ENCODE measurements at regions not wholly inside any gene's neighbourhood (a gene's known extent, or its start where the extent isn't known, plus 50 kb on each side); places are given as distances from the start of the nearest gene placed in this dataset.

DNA sequence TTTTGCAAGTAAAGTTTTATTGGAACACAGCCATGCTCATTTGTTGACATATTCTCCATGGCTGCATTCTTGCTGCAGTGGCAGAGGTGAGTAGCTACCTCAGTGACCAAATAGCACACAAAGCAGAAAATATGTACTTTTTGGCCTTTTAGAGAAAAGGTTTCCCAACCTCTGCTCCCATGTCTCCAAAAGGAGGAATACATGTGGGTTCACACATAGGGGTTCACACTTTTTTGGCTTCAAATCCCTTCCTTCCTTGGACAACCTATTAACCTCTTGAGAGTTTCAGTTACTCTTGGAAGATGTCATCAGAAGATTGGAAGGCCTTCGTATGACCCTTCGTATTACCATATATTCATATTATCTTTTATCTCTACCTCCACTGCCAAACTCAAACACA is 285.1 kb upstream of the TUT7 start:
- BruUV-seq (replicated peaks), result no TSS peak
- WGBS (ENCODE audit: insufficient coverage, low coverage, missing lambda C conversion rate), result 29% methylated on average over 2 of the region's 2 CpGs
- peaks cover 0 to 10% of the 10 kb centered on the region in 2 experiments; a peak in 3 of 5 replicates for H3K4me1 ChIP-seq (replicated peaks in 1 of 2; ENCODE audit: control insufficient read depth in 2 of 2, insufficient read depth in 2 of 2, low read length in 2 of 2)
- H4K20me1 ChIP-seq (replicated peaks; ENCODE audit: control insufficient read depth, insufficient read depth, low read length), result no peaks in the 10 kb centered on the region
- intact Hi-C loops (cut with micrococcal nuclease) (loop anchor here (5.0 kb wide), 1 partner anchor 683 kb away; no protein-coding TSS in a partner anchor), in situ Hi-C loops (cut with MboI) (no loop called here)
- H3K27me3 ChIP-seq (ENCODE audit: control insufficient read depth in 2 of 2, insufficient read depth in 2 of 2, low read length in 2 of 2), result no peaks in the 10 kb centered on the region; a peak in 1 of 5 replicates
- ATAC-seq, result no peak
- DNase-seq (ENCODE audit: extremely low read depth in 1 of 4, low spot score in 3 of 4), result no peak
- no peak overlapping the region for H3K27ac ChIP-seq (ENCODE audit: extremely low read depth, low read depth, low read length)
- H3K4me2 ChIP-seq (ENCODE audit: insufficient read depth, low read length), result no peak overlapping the region
- no peaks in the 10 kb centered on the region for H3K9me3 ChIP-seq (replicated peaks; ENCODE audit: control insufficient read depth, insufficient read depth, low read depth, low read length)
- no peaks in the 10 kb centered on the region for H3K36me3 ChIP-seq (ENCODE audit: control insufficient read depth, insufficient read depth, low read length)
- no peaks in the 10 kb centered on the region for H3K9me1 ChIP-seq (ENCODE audit: control insufficient read depth, insufficient read depth, low read length)
- no peak overlapping the region for H3K9ac ChIP-seq (ENCODE audit: insufficient read depth in 1 of 2, low read depth in 2 of 2, low read length in 2 of 2)
- FAIRE-seq, result no peak
- TF ChIP-seq, protein P1, sequence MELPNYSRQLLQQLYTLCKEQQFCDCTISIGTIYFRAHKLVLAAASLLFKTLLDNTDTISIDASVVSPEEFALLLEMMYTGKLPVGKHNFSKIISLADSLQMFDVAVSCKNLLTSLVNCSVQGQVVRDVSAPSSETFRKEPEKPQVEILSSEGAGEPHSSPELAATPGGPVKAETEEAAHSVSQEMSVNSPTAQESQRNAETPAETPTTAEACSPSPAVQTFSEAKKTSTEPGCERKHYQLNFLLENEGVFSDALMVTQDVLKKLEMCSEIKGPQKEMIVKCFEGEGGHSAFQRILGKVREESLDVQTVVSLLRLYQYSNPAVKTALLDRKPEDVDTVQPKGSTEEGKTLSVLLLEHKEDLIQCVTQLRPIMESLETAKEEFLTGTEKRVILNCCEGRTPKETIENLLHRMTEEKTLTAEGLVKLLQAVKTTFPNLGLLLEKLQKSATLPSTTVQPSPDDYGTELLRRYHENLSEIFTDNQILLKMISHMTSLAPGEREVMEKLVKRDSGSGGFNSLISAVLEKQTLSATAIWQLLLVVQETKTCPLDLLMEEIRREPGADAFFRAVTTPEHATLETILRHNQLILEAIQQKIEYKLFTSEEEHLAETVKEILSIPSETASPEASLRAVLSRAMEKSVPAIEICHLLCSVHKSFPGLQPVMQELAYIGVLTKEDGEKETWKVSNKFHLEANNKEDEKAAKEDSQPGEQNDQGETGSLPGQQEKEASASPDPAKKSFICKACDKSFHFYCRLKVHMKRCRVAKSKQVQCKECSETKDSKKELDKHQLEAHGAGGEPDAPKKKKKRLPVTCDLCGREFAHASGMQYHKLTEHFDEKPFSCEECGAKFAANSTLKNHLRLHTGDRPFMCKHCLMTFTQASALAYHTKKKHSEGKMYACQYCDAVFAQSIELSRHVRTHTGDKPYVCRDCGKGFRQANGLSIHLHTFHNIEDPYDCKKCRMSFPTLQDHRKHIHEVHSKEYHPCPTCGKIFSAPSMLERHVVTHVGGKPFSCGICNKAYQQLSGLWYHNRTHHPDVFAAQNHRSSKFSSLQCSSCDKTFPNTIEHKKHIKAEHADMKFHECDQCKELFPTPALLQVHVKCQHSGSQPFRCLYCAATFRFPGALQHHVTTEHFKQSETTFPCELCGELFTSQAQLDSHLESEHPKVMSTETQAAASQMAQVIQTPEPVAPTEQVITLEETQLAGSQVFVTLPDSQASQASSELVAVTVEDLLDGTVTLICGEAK (IDR thresholded peaks at IDR 0.05), result peak; percentile 78
- TF ChIP-seq, protein P1 (CRISPR knock-in tag; IDR thresholded peaks at IDR 0.05), result no peak
- TF ChIP-seq, protein P2, sequence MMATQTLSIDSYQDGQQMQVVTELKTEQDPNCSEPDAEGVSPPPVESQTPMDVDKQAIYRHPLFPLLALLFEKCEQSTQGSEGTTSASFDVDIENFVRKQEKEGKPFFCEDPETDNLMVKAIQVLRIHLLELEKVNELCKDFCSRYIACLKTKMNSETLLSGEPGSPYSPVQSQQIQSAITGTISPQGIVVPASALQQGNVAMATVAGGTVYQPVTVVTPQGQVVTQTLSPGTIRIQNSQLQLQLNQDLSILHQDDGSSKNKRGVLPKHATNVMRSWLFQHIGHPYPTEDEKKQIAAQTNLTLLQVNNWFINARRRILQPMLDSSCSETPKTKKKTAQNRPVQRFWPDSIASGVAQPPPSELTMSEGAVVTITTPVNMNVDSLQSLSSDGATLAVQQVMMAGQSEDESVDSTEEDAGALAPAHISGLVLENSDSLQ (IDR thresholded peaks at IDR 0.05), result no peak
- no peak overlapping the region for H3K4me3 ChIP-seq
- ChIA-PET CTCF (ENCODE audit: low intra/inter-chr PET ratio) (no interaction called here), POLR2A (no interaction called here)
- no peaks in the 10 kb centered on the region for H3K79me2 ChIP-seq (ENCODE audit: control insufficient read depth, insufficient read depth, low read length)
- H2AFZ ChIP-seq (ENCODE audit: low read depth, low read length), result no peak overlapping the region

All from K562 (cell line).